ENCODE measurements at regions not wholly inside any gene's neighbourhood (a gene's known extent, or its start where the extent isn't known, plus 50 kb on each side); places are given as distances from the start of the nearest gene placed in this dataset.

DNA sequence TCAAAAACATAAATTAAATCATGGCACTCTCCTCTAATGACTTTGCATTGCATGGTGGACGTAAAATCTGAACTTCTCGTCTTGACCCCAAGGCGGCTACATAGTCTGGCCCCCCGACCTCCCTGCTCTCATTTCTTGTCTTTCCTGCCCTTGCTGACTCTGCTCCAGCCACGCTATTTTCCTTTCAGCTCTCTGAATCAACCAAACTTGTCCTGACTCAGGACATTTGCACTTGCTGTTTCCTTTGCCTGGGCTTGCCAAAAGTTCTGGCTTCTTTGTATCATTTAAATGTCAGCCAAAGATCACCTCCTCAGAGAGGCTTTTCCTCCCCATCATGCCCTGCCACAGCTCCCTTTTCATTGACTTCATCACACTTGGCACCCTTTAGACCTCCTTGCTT, 107.7 kb upstream of the NFE2L3 start:
- no peak for TF ChIP-seq POLR2A (IDR thresholded peaks at IDR 0.05)
- TF ChIP-seq CTCF (IDR thresholded peaks at IDR 0.05) = no peak
